ENCODE measurements at regions not wholly inside any gene's neighbourhood (a gene's known extent, or its start where the extent isn't known, plus 50 kb on each side); places are given as distances from the start of the nearest gene placed in this dataset.

- TF ChIP-seq CTCF (IDR thresholded peaks at IDR 0.05) = no peak
- TF ChIP-seq EP300 (IDR thresholded peaks at IDR 0.05) = no peak
These were observed 78.4 kb upstream of the ZC3H15 start for GRCh38 chr2:186407611-186408010.
